Activated CD8-positive, alpha-beta memory T cell treated with anti-CD3 and anti-CD28 coated beads, Interleukin-2, amount 50 U/mL, for 48 hours (primary cell): ENCODE measurements at regions not wholly inside any gene's neighbourhood (a gene's known extent, or its start where the extent isn't known, plus 50 kb on each side); places are given as distances from the start of the nearest gene placed in this dataset.
"Not testable (repeated sequence)": the region's sequence is repeated elsewhere in the genome, so short reads cannot be mapped to it uniquely, and the experiment has no call there.

Experiments
- DNase-seq: peaks from one replicate; pipeline ENCODE4 v3.0.0-alpha.2; 2020

DNA sequence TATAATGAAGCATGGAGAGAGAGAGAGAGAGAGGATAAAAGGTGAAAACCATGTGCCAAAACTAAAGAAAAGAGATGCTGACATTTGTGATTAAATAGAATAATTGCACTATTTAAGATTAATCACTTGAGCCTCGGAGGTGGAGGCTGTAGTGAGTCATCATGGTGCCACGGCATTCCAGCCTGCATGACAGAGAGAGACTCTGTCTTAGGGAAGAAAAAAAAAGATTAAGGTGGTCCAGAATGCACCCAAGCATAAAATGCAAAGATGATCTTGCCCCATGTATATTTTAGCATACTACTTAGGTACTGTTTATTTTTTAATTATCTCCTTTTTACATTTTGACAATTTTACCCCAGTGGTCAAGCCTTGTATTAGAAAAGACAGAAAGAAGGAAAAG lies 742.5 kb downstream of the SPATA31A1 start:
- DNase-seq, result not testable (repeated sequence)

DNA sequence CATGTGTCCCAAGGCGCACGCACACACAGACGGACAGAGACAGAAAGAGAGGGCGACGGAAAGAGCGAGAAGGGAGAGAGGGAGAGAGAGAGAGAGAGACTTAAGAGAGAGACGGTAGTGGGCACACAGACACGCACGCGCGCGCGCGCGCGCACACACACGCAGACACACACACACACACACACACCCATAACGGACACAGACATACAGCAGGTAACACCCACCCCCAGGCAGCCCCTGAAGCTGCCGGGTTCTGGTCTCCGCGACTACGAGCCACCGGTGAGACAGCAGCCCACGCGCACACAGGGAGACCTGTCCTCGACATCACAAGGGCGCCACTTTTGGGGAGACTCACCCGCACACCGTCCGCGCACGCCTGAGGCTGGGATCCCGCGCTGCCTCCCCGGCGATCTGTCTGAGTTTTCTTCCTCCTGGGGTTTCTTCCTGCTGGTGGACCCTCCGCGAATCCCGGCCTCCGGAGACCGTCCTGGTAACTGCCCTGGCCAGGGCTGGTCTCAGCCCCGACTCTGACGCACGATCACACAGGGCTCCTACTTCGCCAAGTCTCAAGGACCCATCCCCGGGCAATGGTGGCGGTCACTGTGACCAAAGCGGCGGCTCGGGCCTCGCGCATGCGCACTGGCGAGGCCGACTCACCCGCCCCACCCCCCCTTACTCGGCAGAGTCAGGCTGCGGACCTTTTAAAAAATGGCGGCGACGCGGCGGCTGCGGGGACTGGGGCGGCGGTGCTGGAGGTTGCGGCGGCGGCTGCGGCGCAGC lies 750.7 kb downstream of the SPATA31A1 start:
- DNase-seq, result peak; percentile 51

DNA sequence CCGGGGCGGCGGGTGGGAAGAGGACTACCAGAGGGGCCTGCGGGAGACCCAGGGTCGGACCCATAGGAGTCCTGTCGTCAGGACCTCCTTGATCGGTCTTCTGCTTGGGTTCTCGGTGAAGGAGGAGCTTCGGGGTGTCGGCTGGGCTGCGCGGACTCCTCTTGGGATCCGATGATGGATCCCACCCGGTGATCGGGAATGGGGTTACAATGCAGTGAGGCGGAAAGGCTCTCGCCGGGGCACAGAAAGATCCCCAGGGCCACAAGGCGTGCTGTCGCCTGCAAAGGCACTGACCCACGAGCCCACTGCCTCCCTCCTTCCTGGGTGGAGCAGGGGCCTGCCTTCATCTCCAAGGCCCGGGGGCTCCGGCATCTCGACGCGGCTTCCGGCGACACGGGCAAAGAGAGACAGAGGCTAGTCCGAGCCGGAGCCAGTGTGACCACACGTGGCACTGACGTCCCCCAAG lies 751.3 kb downstream of the SPATA31A1 start:
- not testable (repeated sequence) for DNase-seq

DNA sequence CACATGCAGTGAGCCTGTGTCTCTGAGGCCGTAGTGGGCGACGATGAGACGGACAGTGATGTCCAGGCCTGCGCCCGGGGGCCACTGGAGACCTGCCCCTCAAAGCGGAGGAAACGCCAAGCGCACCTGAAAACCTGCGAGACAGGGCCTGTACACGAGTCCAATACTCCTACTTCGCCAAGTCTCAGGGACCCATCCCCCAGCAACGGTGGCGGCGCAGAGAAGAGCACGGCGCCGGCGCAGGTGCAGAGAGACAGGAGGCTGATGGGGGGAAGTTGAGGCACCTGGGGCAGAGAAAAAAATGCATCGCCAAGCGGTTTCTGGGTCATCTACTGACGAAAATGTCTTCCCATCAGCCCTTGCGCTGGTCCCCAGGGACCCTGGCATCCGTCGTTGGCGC lies 751.8 kb downstream of the SPATA31A1 start:
- not testable (repeated sequence) for DNase-seq

DNA sequence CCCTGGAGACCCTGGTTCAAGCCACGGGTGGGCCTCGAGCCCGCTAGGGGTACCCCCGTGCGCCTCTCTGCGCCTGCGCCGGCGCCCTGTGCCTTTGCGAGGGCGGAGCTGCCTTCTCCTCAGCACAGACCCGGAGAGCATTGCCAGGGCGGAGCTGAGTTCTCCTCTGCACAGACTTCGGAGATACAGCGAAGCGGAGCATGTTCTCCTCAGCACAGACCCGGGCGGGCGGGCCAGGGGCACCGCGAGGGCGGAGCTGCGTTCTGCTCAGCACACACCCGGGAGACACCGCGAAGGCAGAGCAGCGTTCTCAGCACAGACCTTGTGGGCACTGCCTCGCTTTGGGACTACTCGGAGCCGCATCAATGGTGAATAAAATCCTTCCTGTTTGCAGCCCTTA lies 753.0 kb downstream of the SPATA31A1 start:
- not testable (repeated sequence) for DNase-seq

DNA sequence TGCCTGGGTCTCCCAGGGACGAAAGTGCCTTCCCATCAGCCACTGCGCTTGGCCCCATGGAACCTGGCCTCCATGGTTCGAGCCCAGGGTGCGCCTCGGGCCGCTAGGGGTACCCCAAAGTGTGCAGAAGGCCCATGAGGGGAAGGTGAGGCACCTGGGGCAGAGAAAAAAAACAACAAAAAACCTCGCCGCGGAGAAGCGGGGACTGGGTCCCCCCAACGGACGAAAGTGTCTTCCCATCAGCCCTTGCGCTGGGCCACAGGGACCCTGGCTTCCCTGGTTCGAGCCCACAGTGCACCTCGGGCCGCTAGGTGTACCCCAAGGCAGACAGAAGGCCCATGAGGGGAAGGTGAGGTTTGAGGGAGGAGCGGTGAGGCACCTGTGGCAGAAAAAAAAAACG lies 755.3 kb downstream of the SPATA31A1 start:
- DNase-seq, result not testable (repeated sequence)

DNA sequence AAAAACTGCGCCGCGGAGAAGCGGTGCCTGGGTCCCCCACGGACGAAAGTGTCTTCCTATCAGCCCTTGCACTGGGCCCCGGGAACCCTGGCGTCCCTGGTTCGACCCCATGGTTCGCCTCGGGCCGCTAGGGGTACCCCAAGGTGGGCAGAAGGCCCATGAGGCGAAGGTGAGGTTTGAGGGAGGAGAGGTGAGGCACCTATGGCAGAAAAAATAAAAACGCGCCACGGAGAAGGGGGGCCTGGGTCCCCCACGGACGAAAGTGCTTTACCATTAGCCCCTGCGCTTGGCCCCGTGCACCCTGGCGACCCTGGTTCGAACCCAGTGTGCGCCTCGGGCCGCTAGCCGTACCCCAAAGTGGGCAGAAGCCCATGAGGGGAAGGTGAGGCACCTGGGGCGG lies 756.1 kb downstream of the SPATA31A1 start:
- DNase-seq, result not testable (repeated sequence)

DNA sequence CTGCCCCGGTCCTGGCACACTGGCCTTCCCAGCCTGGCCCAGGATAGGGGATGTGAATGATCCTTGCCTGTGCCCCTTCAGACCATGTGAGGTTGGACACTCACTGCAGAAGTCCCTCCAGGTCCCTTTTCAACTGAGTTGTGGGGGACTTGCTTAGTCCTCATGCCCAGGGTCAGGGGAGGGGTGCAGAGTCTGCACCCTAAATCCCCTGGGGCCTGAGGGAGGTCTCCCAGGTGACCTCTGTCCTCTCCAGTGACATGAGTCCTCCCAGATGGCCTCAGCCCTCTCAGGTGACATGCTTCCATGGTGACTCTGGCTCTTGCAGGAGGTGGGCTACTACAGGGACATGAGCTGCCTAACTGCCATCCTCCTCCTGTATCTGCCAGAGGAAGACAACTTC lies 775.1 kb downstream of the SPATA31A1 start:
- not testable (repeated sequence) for DNase-seq

DNA sequence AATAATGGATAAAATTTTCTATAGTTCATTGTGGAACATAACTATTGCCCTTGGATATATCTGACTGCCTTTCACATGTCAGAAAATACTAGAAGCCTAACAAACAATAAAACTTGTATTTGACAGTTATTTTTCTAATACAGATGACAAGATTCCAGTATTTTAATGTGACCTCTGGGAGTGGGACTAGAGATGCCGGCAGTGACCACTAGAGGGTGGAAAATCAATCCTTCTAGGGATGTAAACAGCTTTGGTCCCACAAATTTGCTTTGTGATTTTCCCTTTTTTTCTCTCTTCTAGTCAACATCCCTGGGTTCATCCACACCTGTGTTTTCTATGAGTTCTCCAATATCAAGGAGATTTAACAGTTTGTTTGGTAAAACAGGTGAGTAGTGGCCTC lies 813.7 kb downstream of the SPATA31A1 start:
- not testable (repeated sequence) for DNase-seq

DNA sequence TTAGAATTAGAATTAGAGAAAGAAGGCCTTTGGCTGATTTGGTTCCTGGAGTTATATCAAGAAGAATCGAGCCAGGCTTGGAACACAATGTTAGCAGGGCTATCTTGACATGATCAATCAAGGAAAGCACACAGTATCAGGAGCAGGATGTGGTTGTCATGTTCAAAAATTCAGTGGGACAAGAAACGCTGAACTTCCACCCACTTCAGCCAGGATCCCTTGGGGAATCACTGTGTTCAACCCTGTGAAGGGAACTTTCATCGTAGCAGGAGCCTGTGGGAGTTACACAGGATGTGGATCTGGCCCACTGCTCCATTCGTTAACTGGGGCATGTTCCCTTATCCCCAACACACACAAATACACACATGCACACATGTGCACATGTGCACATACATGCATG lies 817.8 kb downstream of the SPATA31A1 start:
- not testable (repeated sequence) for DNase-seq

DNA sequence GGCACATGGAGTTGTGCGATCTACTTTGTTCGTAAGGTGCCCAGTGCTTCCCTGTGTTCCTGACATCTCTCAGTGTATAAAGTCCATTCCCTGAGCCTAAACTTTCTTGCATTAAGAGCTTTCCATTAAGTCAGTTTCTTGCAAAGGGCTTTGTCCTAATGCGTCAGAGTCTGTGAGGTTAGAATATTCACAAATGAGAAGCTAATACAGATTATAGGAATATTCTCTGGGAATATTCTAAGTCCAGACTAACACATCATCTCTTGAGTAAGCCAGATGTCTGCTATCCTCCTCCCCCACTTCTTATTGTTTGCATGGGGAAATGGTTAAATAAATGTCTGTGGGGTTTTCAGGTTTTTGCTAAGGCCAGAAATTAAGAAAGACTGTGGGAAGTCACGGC lies 818.6 kb downstream of the SPATA31A1 start:
- DNase-seq, result not testable (repeated sequence)

DNA sequence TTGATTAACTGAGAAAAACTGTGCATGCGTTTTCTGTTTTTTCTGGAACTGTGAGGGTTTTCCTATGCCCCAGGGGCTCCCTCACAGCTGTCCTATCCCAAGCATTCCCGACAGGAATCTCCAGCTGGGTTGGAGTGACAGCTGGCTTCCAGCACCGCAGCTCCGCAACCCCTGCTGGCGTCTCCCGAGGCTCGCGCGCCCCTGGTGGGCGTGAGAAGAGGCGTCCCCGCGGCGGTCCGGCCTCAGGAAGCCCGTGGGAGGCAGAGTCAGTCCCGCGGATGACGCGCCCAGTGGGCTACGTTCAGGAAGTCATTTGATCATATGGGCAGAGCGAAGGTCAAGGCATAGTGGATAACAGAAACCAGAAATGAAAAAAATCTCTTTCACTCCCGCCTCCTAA lies 821.9 kb downstream of the SPATA31A1 start:
- DNase-seq, result not testable (repeated sequence)

DNA sequence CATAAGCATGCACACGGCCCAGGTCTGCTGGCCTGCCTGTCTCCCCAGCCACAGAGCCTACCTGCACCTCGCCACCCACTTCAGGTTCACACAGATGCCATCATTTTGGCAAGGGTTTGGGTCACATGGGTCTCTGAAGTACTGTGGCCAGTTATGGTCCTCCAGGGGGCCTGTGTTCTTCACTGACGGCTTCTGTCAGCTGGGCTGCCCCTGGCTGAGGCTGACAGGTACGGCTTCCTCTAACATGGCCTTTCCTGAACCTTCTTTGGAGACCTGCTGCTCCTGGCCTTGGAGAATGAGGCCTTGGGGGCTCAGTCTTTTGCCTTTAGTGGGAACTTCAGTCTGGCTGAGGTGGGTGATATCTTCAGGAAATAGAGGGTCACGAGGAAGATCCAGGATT lies 835.9 kb downstream of the SPATA31A1 start:
- DNase-seq, result not testable (repeated sequence)

DNA sequence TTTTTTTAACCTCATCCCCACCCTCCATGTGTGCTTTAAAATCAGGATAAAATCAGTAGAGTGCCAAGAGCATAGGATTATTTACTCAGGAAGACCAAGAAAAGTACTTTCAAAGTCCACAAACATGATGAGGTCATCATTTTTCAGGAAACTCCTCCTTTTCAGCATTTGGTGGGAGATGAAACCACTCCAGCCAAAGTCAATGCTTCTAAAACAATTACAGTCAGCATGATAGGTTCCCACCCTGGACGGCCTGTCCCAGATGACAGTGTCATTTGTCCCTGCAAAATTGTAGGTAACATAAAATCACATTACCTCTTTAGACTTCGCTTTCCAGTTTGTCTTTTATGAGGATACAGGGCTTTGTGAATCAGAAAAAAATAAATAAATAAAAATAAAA lies 836.7 kb downstream of the SPATA31A1 start:
- DNase-seq, result not testable (repeated sequence)

DNA sequence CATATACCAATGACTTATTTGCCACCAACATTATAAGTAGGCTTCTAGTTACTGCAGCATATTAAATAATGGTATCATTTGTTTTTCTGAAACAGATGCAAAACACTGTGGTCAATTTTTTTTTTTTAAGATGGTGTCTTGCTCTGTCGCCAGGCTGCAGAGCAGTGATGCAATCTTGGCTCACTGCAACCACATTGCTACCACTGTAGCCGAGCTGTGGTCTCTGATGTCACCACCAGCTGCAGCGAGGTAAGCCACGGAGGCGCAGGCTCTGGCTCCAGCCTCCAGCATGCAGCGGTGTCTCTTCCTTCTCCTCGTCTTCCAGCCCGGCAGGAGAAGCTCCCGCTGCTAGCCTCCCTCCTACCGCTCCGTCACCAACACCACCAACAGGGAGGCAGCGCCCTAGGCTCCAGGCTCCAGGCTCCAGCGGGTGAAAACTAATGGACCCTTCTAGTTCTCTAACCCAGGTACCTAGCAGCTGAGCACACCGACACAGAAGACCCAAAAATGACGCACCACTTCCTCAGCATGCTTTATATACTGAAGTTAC lies 840.8 kb downstream of the SPATA31A1 start:
- not testable (repeated sequence) for DNase-seq

DNA sequence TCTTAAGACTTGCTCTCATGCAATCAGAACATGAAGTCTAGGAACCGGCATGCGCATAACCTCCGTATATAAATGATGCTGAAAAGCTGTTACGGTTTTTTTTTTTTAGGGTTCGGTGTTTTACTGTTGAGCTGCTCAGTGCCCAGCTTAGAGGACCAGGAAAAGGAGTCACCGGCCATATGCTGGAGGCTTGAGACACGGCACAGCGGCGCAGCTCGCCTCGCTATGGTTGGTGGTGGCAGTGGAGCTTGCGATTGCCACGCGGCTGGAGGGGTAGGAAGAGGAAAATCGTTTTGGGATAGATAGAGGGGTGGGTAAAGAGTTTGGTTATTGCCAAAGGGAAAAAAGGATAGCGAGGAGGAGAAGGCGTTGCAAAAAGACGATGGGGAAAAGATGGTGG lies 841.3 kb downstream of the SPATA31A1 start:
- DNase-seq, result not testable (repeated sequence)

DNA sequence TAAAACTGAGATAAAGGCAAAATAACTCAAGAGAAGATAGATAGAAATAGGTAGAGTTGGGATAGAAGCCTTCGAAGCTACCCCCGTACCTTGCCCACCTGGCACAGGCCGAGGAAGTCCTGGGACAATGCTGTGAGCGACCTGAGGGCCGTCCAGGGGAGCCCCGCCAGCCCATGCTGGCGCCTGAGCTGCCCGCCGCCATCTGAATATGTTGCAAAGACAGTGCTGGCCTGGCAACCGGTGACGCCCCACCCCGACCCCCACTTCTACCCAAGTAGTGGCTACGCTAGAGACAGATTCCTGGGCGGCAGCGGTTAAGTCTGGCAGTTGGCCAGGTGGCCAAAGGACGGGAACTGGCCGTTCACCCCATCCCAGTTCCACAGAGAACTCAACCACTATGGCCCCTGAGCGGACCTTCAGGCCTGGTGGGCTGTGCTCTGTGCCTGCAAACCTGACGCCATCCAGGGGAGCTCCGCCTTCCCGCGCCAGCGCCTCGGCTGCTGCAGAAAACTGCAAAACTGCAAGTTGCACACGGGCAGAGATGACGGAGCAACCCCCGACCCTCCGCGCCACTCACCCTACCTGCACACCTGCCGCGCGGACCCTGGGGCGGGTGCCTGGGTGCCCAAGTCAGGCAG lies 866.2 kb downstream of the SPATA31A1 start:
- not testable (repeated sequence) for DNase-seq

DNA sequence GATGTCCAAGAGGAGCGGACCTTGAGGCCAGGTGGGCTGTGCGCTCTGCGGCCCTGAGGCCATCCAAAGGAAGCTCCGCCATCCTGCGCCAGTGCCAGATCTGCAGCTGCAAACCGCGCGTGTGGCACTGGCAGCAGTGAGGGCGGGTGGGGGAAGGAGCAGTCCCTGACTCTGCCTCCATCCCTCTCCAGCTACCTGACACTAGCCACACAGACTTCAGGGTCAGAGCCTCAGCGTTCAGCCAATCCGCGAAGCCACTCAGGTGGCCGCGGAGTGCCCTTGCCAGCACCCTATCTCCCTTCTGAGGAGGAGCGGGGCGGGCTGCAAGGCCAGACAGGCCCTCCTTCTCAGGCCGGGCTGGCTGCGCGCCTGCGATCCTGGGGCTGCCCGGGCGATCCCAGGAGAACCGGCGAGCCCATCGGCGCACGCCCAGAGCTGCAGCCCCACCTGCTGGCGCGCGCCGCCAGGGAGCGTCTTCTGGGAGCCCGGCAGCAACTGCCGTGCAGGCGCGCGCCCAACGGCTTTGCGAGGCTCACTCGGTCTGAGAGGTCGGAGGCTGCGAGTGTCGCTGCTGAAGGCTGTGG lies 867.2 kb downstream of the SPATA31A1 start:
- peak; percentile 50 for DNase-seq

DNA sequence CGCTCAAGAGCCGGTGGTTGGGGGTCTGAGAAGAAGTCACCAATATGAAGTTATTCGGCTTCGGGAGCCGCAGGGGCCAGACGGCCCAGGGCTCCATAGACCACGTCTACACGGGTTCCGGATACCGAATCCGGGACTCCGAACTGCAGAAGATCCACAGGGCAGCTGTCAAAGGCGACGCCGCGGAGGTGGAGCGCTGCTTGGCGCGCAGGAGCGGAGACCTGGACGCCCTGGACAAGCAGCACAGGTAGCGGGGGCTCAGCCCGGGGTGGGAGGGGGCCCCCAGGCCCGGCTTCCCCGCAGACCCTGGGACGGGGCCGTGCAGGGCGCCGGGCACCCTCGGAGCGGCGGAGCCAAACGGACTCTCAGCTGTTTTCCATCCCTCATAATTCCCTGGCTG lies 867.9 kb downstream of the SPATA31A1 start:
- DNase-seq, result peak; percentile 50
